Right atrium auricular region (tissue), 2 donors: ENCODE measurements at regions not wholly inside any gene's neighbourhood (a gene's known extent, or its start where the extent isn't known, plus 50 kb on each side); places are given as distances from the start of the nearest gene placed in this dataset.
"Not testable (repeated sequence)": the region's sequence is repeated elsewhere in the genome, so short reads cannot be mapped to it uniquely, and the experiment has no call there.

Experiments
- DNase-seq: peaks from one replicate; pipeline ENCODE4 v3.0.0-alpha.2; 2019; ENCODE audit warnings: low spot score
- H3K27ac ChIP-seq, 2 donors: fragments of 200-600 bp; sonication (generic); 1 replicate in 1 of 2; 2 replicates in 1 of 2; pipeline ENCODE4 v1.5.1; 2016 to 2019
- H3K27me3 ChIP-seq, 2 donors: fragments of 200-600 bp; sonication (generic); one replicate each; pipeline versions ENCODE4 v1.5.1 to v1.6.0; 2017 to 2019
- H3K36me3 ChIP-seq: fragments of 200-600 bp; sonication (generic); one replicate; pipeline ENCODE4 v1.5.1; 2016
- H3K4me1 ChIP-seq, 2 donors: fragments of 200-600 bp; sonication (generic); one replicate each; pipeline versions ENCODE4 v1.5.1 to v1.6.0; 2017 to 2019
- H3K4me3 ChIP-seq, 2 donors: fragments of 200-600 bp; sonication (generic); 1 replicate in 1 of 2; 2 replicates in 1 of 2; pipeline ENCODE4 v1.5.1; 2017 to 2019; ENCODE audit warnings: mild to moderate bottlenecking in 1 of 2, moderate library complexity in 1 of 2
- H3K9me3 ChIP-seq, 2 donors: fragments of 200-600 bp; sonication (generic); one replicate each; pipeline ENCODE4 v1.5.1; 2019
- TF ChIP-seq, protein P1 (sequence below), 2 donors: fragments of 200-600 bp; sonication (generic); IDR thresholded peaks; one replicate each; pipeline ENCODE4 v1.5.1; 2019; ENCODE audit warnings: antibody characterized with exemption in 2 of 2

- Histone ChIP-seq H3K4me3 (no peak overlapping the region), H3K36me3 (no peaks in the 10 kb centered on the region), H3K4me1 (no peaks in the 10 kb centered on the region), H3K9me3 (no peaks in the 10 kb centered on the region), H3K27me3 (no peaks in the 10 kb centered on the region), H3K27ac (no peak overlapping the region)
- TF ChIP-seq, protein P1, sequence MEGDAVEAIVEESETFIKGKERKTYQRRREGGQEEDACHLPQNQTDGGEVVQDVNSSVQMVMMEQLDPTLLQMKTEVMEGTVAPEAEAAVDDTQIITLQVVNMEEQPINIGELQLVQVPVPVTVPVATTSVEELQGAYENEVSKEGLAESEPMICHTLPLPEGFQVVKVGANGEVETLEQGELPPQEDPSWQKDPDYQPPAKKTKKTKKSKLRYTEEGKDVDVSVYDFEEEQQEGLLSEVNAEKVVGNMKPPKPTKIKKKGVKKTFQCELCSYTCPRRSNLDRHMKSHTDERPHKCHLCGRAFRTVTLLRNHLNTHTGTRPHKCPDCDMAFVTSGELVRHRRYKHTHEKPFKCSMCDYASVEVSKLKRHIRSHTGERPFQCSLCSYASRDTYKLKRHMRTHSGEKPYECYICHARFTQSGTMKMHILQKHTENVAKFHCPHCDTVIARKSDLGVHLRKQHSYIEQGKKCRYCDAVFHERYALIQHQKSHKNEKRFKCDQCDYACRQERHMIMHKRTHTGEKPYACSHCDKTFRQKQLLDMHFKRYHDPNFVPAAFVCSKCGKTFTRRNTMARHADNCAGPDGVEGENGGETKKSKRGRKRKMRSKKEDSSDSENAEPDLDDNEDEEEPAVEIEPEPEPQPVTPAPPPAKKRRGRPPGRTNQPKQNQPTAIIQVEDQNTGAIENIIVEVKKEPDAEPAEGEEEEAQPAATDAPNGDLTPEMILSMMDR (IDR thresholded peaks at IDR 0.05): no peak
- no peak for DNase-seq
Measured at GRCh38 chr6:148016013-148016412, 326.6 kb upstream of the SASH1 start.

DNA sequence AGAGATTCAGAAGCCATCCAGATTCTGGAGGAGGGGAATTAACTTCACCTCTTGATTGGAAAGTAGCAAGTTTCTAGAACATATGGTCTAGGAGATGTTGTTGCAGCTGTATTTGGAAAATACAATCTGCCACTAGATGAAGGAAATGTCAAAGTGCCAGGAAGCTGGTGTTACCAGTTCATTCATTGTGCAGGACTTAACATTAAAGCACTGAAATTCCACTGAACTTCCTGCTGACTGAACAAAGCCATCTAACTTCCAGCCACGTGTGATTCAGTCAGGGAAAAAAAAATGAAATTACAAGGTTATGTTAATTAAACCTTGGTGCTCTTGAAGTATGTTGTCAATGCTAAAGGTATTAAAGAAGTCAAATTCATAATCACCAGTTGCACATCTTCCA lies 321.5 kb upstream of the SASH1 start:
- Histone ChIP-seq H3K4me1 (no peaks in the 10 kb centered on the region), H3K36me3 (no peaks in the 10 kb centered on the region), H3K27me3 (no peaks in the 10 kb centered on the region), H3K27ac (no peak overlapping the region), H3K9me3 (peaks cover 0 to 3% of the 10 kb centered on the region in 2 donors), H3K4me3 (no peak overlapping the region)
- DNase-seq: no peak
- TF ChIP-seq, protein P1 (IDR thresholded peaks at IDR 0.05): no peak

DNA sequence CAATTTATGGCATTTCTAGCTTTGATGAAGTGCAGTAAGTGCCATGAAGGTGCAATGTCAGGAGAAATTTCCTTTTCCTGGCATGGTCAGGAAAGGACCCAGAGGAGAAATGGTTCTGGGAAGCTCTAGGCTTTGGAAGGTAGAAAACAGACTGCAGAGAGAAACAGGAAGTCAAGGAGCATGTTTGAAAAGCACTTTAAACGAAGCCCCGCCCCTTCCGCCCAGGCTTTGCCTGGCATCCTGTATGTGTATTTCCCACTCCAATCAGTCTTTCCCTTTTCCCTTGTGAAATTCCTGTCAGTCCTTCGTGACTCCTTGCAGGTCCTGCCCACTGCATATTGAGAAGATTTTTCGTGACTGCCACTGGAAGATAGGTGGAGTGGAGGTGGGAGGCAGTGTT lies 320.9 kb upstream of the SASH1 start:
- H3K9me3 ChIP-seq: peaks cover 0 to 3% of the 10 kb centered on the region in 2 donors
- no peak overlapping the region for H3K4me3 ChIP-seq
- H3K36me3 ChIP-seq: no peaks in the 10 kb centered on the region
- no peak for DNase-seq
- no peaks in the 10 kb centered on the region for H3K4me1 ChIP-seq
- no peak overlapping the region for H3K27ac ChIP-seq
- no peaks in the 10 kb centered on the region for H3K27me3 ChIP-seq
- TF ChIP-seq, protein P1 (IDR thresholded peaks at IDR 0.05): no peak

GRCh38 chr6:148022279-148022678 lies 320.4 kb upstream of the SASH1 start:
- H3K4me1 ChIP-seq, H3K4me3 ChIP-seq, H3K27ac ChIP-seq, H3K36me3 ChIP-seq, H3K9me3 ChIP-seq, H3K27me3 ChIP-seq, DNase-seq: not testable (repeated sequence)

DNA sequence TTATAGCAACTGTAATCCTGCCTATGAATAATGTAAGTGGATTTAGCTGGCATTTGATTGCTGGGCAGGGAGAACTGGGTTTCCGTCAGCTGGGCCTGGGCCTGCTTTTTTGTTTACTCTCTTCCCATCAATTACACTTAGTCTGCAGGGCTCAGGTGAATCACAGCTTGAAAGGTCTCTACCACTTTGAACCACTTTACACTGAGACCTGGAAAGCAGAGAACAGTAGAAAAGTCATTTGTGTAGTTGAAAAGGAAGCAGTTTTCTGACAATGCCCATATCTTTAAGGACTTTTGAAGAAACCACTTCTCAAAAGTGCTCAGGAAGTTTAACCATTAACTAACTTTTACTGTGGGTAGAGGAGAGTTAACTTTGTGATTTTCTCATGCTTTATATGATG lies 315.4 kb upstream of the SASH1 start:
- Histone ChIP-seq H3K4me3 (no peak overlapping the region), H3K4me1 (no peaks in the 10 kb centered on the region), H3K27ac (no peak overlapping the region), H3K9me3 (peaks cover 0 to 3% of the 10 kb centered on the region in 2 donors), H3K36me3 (no peaks in the 10 kb centered on the region), H3K27me3 (no peaks in the 10 kb centered on the region)
- no peak for DNase-seq
- TF ChIP-seq, protein P1 (IDR thresholded peaks at IDR 0.05): no peak

GRCh38 chr6:148035806-148036390 lies 306.7 kb upstream of the SASH1 start:
- DNase-seq: no peak
- H3K9me3 ChIP-seq: no peaks in the 10 kb centered on the region
- TF ChIP-seq, protein P1 (IDR thresholded peaks at IDR 0.05): no peak
- H3K36me3 ChIP-seq: no peaks in the 10 kb centered on the region
- H3K27me3 ChIP-seq: no peaks in the 10 kb centered on the region
- H3K4me3 ChIP-seq: no peak overlapping the region
- no peak overlapping the region for H3K27ac ChIP-seq
- H3K4me1 ChIP-seq: no peaks in the 10 kb centered on the region
